Keratinocyte (primary cell): ENCODE measurements at regions not wholly inside any gene's neighbourhood (a gene's known extent, or its start where the extent isn't known, plus 50 kb on each side); places are given as distances from the start of the nearest gene placed in this dataset.

Experiments used
- EZH2 ChIP-seq: IDR thresholded peaks from one replicate; pipeline ENCODE4 v1.6.1; 2012; ENCODE audit warnings: inconsistent platforms, mild to moderate bottlenecking, low read length, moderate library complexity
- TF ChIP-seq, protein P1 (sequence below), 3 experiments: IDR thresholded peaks in 1 of 3; conservative IDR thresholded peaks in 1 of 3; optimal IDR thresholded peaks in 1 of 3; 2 replicates in 2 of 3; 3 replicates in 1 of 3; pipeline versions ENCODE3 to v1.5.1; 2011; ENCODE audit warnings: low read length in 3 of 3, mild to moderate bottlenecking in 3 of 3, moderate library complexity in 2 of 3, control low read depth in 1 of 3, inconsistent platforms in 1 of 3; ENCODE audit not compliant: insufficient read depth in 2 of 3; ENCODE audit errors: extremely low read depth in 1 of 3

DNA sequence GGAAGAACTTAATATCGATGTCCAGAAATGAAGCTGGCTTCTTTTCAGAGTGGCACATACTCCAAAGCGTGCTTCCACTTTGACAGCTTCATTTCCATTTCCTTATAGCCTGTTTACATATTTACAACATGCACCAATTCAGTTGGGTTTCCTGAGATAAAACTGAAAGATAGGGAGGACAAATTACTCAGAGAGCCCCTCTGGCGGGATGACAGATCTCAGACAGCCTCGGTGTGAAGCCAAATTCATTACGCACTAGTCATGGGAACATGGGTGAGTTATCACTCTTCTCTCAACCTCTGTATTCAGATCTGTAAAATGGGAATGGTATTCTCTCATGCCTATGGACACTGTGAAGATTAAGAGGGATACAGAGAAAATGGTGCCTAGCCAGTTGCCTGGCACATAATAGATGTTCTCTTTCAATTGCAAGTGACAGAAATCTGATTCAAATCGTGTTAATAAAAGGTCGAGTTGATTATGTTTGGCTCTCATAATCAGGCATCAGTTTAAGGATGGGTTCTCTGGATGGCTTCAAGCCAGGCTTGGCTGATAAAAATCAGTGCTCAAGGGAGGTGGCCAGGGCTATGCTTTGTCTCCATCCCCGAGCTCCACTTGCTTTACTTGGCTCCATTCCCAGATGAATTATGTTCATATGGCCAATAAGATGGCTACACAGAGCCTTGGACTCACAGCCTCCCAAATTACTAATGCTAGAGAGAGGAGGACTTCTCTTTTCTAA, 132.2 kb upstream of the C1QTNF7 start:
- TF ChIP-seq, protein P1, sequence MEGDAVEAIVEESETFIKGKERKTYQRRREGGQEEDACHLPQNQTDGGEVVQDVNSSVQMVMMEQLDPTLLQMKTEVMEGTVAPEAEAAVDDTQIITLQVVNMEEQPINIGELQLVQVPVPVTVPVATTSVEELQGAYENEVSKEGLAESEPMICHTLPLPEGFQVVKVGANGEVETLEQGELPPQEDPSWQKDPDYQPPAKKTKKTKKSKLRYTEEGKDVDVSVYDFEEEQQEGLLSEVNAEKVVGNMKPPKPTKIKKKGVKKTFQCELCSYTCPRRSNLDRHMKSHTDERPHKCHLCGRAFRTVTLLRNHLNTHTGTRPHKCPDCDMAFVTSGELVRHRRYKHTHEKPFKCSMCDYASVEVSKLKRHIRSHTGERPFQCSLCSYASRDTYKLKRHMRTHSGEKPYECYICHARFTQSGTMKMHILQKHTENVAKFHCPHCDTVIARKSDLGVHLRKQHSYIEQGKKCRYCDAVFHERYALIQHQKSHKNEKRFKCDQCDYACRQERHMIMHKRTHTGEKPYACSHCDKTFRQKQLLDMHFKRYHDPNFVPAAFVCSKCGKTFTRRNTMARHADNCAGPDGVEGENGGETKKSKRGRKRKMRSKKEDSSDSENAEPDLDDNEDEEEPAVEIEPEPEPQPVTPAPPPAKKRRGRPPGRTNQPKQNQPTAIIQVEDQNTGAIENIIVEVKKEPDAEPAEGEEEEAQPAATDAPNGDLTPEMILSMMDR (optimal IDR thresholded peaks at IDR 0.05 in 1 of 3, IDR thresholded peaks at IDR 0.05 in 1 of 3, conservative IDR thresholded peaks at IDR 0.05 in 1 of 3; ENCODE audit: extremely low read depth in 1 of 3, insufficient read depth in 2 of 3, low read length in 3 of 3), result no peak
- TF ChIP-seq EZH2, result no peak
